Body of pancreas (tissue), 4 donors: ENCODE measurements at regions not wholly inside any gene's neighbourhood (a gene's known extent, or its start where the extent isn't known, plus 50 kb on each side); places are given as distances from the start of the nearest gene placed in this dataset.

Experiments
- ATAC-seq: fragments of 150-250 bp; one replicate; pipeline ENCODE4 v1.9.1; 2016
- DNase-seq, 4 donors: peaks; one replicate each; pipeline ENCODE4 v3.0.0-alpha.2; 2019
- H3K27ac ChIP-seq, 4 donors: fragments of 200-600 bp; sonication (generic); 1 replicate in 3 of 4; 2 replicates in 1 of 4; pipeline versions ENCODE4 v1.5.1 to v1.6.1; 2016 to 2019; ENCODE audit warnings: mild to moderate bottlenecking in 1 of 4, mixed read lengths in 1 of 4, moderate library complexity in 1 of 4
- H3K27me3 ChIP-seq, 2 donors: fragments of 200-600 bp; sonication (generic); one replicate each; pipeline ENCODE4 v1.6.0; 2016; ENCODE audit warnings: mild to moderate bottlenecking in 1 of 2
- H3K36me3 ChIP-seq, 2 donors: fragments of 200-600 bp; sonication (generic); replicated peaks in 1 of 2; 2 replicates each; pipeline ENCODE4 v1.5.1; 2016; ENCODE audit warnings: low read depth in 2 of 2; ENCODE audit not compliant: insufficient read depth in 1 of 2
- H3K4me1 ChIP-seq: fragments of 200-600 bp; sonication (generic); one replicate; pipeline ENCODE4 v1.6.0; 2016
- H3K4me3 ChIP-seq, 2 donors: fragments of 200-600 bp; sonication (generic); 1 replicate in 1 of 2; 2 replicates in 1 of 2; pipeline ENCODE4 v1.5.1; 2016 to 2019
- H3K9me3 ChIP-seq, 3 donors: fragments of 200-600 bp; sonication (generic); 1 replicate in 2 of 3; 2 replicates in 1 of 3; pipeline ENCODE4 v1.5.1; 2016
- POLR2A ChIP-seq, 3 donors: fragments of 450-650 bp; IDR thresholded peaks; one replicate each; pipeline ENCODE4 v1.6.1; 2016; ENCODE audit warnings: antibody characterized with exemption in 3 of 3, mild to moderate bottlenecking in 2 of 3
- WGBS, 2 donors: methylation state at CpG; one replicate each; pipeline ENCODE4 v1.1.5; 2017; 5-methylcytosine and 5-hydroxymethylcytosine counted together
- intact Hi-C: fragments of 100-400 bp; cut with DNase I; formaldehyde crosslinking; loops from one replicate; pipeline ENCODE4 v1.15.1; 2023
- TF ChIP-seq, protein P1 (sequence below), 7 experiments: fragments of 450-650 bp in 4 of 7; fragments of 200-600 bp in 3 of 7; sonication (generic) in 3 of 7; IDR thresholded peaks; one replicate each; pipeline ENCODE4 v1.5.1; 2016 to 2019; ENCODE audit warnings: antibody characterized with exemption in 7 of 7

DNA sequence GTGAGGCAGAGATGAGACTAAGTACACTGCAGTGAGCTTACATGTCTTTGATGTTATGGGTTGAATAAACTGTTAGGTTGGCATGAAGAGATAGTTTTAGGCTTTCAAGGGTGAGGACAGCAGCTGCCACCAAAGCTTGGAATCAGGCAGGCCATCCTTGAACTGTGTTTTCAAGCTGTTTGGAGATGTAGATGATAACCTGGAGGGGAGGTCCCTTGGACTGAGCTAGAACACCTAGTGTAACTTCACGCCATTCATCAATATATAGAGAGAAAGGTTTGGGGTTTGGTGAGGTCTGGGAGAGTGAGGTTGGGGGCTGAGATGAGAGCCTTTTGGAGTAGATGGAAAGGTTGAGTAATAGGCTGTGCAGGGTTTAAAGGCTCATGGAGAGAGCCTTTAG is 2447.0 kb downstream of the TP53TG3F start:
- Histone ChIP-seq H3K36me3 (no peaks in the 10 kb centered on the region), H3K4me1 (no peaks in the 10 kb centered on the region), H3K27ac (no peak overlapping the region), H3K27me3 (no peaks in the 10 kb centered on the region), H3K9me3 (peaks cover 0 to 7% (median 0%) of the 10 kb centered on the region in 3 donors), H3K4me3 (no peak overlapping the region)
- TF ChIP-seq POLR2A (IDR thresholded peaks at IDR 0.05): no peak
- TF ChIP-seq, protein P1, sequence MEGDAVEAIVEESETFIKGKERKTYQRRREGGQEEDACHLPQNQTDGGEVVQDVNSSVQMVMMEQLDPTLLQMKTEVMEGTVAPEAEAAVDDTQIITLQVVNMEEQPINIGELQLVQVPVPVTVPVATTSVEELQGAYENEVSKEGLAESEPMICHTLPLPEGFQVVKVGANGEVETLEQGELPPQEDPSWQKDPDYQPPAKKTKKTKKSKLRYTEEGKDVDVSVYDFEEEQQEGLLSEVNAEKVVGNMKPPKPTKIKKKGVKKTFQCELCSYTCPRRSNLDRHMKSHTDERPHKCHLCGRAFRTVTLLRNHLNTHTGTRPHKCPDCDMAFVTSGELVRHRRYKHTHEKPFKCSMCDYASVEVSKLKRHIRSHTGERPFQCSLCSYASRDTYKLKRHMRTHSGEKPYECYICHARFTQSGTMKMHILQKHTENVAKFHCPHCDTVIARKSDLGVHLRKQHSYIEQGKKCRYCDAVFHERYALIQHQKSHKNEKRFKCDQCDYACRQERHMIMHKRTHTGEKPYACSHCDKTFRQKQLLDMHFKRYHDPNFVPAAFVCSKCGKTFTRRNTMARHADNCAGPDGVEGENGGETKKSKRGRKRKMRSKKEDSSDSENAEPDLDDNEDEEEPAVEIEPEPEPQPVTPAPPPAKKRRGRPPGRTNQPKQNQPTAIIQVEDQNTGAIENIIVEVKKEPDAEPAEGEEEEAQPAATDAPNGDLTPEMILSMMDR (IDR thresholded peaks at IDR 0.05): no peak
- DNase-seq (no peak), ATAC-seq (no peak)
- intact Hi-C loops: no loop called here
- WGBS, 2 donors: 44 to 72% methylated on average over 1 of the region's 1 CpG

DNA sequence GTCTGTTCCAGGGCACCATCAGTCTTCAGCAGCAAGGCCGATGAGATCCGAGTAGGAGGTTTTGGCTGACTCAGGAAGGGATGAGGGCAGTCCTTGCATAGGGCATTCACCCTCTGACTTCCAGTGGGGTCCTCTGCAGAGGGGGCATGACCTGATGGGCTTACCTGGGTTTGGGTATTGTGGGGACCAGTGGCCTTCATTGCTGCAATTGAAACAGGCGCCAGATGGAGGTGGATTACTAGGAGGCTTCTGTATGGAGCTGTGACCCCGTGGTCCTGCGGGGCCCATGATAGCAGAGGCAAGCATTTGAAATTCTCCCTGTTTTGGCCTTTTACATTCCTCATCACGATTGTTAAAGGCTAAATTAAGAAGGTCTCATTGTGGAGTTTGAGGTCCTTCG is 2448.7 kb downstream of the TP53TG3F start:
- intact Hi-C loops: no loop called here
- no peak overlapping the region for H3K4me3 ChIP-seq
- no peak overlapping the region for H3K27ac ChIP-seq
- no peaks in the 10 kb centered on the region for H3K4me1 ChIP-seq
- DNase-seq (no peak), ATAC-seq (no peak)
- no peaks in the 10 kb centered on the region for H3K27me3 ChIP-seq
- WGBS, 2 donors: 51 to 62% methylated on average over 5 to 7 of the region's 7 CpGs
- no peaks in the 10 kb centered on the region for H3K36me3 ChIP-seq
- peaks cover 0 to 7% (median 0%) of the 10 kb centered on the region in 3 donors for H3K9me3 ChIP-seq
- no peak for TF ChIP-seq POLR2A (IDR thresholded peaks at IDR 0.05)
- TF ChIP-seq, protein P1 (IDR thresholded peaks at IDR 0.05): no peak

DNA sequence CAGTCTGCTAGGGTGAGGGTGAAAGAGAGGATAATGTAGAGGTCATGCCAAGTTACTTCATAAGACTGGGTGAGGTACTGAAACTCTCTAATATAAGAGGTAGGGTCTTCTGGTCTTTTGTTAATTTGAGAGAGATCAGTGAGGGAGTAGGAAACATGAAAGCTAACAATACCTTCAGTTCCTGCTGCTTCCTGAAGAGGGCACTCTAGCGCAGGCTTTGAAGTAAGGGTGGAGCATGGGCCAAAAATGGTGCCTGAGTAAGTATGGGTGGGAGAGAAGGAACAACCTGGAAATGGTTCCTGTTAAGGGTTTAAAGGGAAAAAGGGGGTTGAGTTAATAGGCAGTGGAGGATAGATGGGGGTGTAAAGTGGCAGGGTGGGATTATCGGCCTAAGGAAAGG is 2449.5 kb downstream of the TP53TG3F start:
- Histone ChIP-seq H3K36me3 (no peaks in the 10 kb centered on the region), H3K4me1 (no peaks in the 10 kb centered on the region), H3K4me3 (no peak overlapping the region), H3K27me3 (no peaks in the 10 kb centered on the region), H3K9me3 (peaks cover 0 to 7% (median 0%) of the 10 kb centered on the region in 3 donors), H3K27ac (no peak overlapping the region)
- ATAC-seq: no peak
- TF ChIP-seq POLR2A (IDR thresholded peaks at IDR 0.05): no peak
- 44 to 49% methylated on average over 2 of the region's 2 CpGs for WGBS, 2 donors
- intact Hi-C loops: no loop called here
- DNase-seq: no peak

DNA sequence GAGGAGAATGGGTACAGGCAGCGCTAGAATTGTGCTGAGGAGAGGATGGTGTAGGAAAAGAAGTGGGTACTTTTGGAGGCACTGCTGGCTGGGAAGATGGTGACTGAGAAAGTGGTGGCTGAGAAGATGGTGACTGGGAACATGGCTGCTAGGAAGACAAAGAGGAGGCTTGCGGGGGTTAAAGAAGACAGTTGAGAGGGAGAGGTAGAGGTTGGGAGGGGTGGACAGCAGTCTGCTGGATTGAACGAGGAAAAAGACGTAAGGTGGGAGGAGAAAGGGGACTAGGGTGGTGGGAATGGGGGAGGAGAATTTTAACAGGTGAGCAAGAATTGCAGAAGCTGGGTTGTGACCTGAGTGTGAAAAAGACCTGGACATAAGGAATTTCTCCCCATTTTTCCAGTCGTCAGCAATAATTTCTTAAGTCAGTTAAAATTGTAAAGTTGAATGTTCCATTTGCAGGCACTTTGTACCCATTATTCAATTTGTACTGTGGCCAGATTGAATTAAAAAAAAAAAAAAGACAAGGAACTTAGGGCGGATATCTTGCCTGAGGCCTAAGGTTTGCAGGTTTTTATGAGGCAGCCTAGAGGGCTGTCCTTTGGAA is 2450.0 kb downstream of the TP53TG3F start:
- Histone ChIP-seq H3K27ac (no peak overlapping the region), H3K4me1 (no peaks in the 10 kb centered on the region), H3K36me3 (no peaks in the 10 kb centered on the region), H3K27me3 (no peaks in the 10 kb centered on the region), H3K4me3 (no peak overlapping the region), H3K9me3 (peaks cover 0 to 7% (median 0%) of the 10 kb centered on the region in 3 donors)
- 59 to 69% methylated on average over 6 of the region's 6 CpGs for WGBS, 2 donors
- DNase-seq: no peak
- TF ChIP-seq, protein P1 (IDR thresholded peaks at IDR 0.05): no peak
- no peak for TF ChIP-seq POLR2A (IDR thresholded peaks at IDR 0.05)
- ATAC-seq: no peak
- intact Hi-C loops: no loop called here

DNA sequence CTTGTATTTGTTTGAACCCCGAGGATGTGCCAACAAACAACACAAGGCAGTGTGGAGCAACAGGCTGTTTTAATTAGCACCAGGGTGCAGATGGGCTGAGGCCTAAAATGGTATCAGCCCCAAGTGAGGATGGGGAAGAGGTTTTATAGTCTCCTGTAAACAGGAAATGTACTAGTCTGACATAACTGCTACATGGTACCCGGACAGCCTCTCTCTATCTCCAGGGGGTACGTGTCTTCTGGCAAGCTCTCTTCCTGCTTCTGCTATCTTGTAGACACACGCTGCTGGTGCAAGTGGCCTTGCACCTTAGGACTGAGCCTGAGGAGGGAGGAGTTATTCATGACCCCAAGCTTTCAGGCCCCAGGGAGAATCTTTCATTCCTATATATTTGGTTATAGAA is 2451.0 kb downstream of the TP53TG3F start:
- DNase-seq (no peak), ATAC-seq (no peak)
- intact Hi-C loops: no loop called here

More for the DNA sequence above, 2451.0 kb downstream of the TP53TG3F start:
- WGBS, 2 donors: 41 to 69% methylated on average over 4 of the region's 4 CpGs
- H3K27ac ChIP-seq: no peak overlapping the region
- H3K4me3 ChIP-seq: no peak overlapping the region
- H3K9me3 ChIP-seq: peaks cover 0 to 7% (median 0%) of the 10 kb centered on the region in 3 donors
- no peaks in the 10 kb centered on the region for H3K4me1 ChIP-seq
- H3K27me3 ChIP-seq: no peaks in the 10 kb centered on the region
- no peaks in the 10 kb centered on the region for H3K36me3 ChIP-seq
- TF ChIP-seq, protein P1 (IDR thresholded peaks at IDR 0.05): no peak
- TF ChIP-seq POLR2A (IDR thresholded peaks at IDR 0.05): no peak
